ENCODE measurements at regions not wholly inside any gene's neighbourhood (a gene's known extent, or its start where the extent isn't known, plus 50 kb on each side); places are given as distances from the start of the nearest gene placed in this dataset.

GRCh38 chr7:136079478-136079892 lies 102.3 kb upstream of the MTPN start:
- TF ChIP-seq GATA2 (IDR thresholded peaks at IDR 0.05; ENCODE audit: insufficient read depth, insufficient read length, low read depth, low read length) (no peak), EZH2 (IDR thresholded peaks at IDR 0.05; ENCODE audit: borderline replicate concordance, low read depth, low read length, severe bottlenecking) (no peak), CTCF (IDR thresholded peaks at IDR 0.05; ENCODE audit: extremely low read depth in 1 of 2, insufficient read depth in 1 of 2, low read depth in 1 of 2, low read length in 2 of 2) (no peak), POLR2AphosphoS5 (IDR thresholded peaks at IDR 0.05; ENCODE audit: insufficient read depth, low read depth, low read length) (no peak), MYC (IDR thresholded peaks at IDR 0.05; ENCODE audit: low read depth, low read length) (no peak), POLR2A (IDR thresholded peaks at IDR 0.05; ENCODE audit: low read depth, low read length) (no peak), MAX (IDR thresholded peaks at IDR 0.05; ENCODE audit: insufficient read depth, insufficient read length) (no peak), FOS (IDR thresholded peaks at IDR 0.05; ENCODE audit: borderline replicate concordance, insufficient read depth, low read length) (no peak)

Measured in endothelial cell of umbilical vein (primary cell).